Keratinocyte (primary cell): ENCODE measurements at regions not wholly inside any gene's neighbourhood (a gene's known extent, or its start where the extent isn't known, plus 50 kb on each side); places are given as distances from the start of the nearest gene placed in this dataset.

Experiments
- DNase-seq: peaks from one replicate; pipeline ENCODE4 v3.0.0-alpha.2; 2011; ENCODE audit warnings: low read depth, missing footprints, low spot score
- FAIRE-seq: peaks from 2 replicates; lab custom pipeline; 2011; peaks lifted over from hg19 to GRCh38; lab: Jason Lieb, UNC
- H2AFZ ChIP-seq: 2 replicates; pipeline ENCODE4 v1.6.0; 2012; ENCODE audit warnings: low read length, control low read depth, inconsistent platforms; ENCODE audit not compliant: control insufficient read depth
- H3K27ac ChIP-seq: 2 replicates; pipeline ENCODE4 v1.5.1; 2011; ENCODE audit warnings: low read length; ENCODE audit not compliant: control insufficient read depth, insufficient read depth
- H3K27me3 ChIP-seq: 3 replicates; pipeline ENCODE4 v1.6.0; 2011; ENCODE audit warnings: low read length; ENCODE audit not compliant: control insufficient read depth, insufficient read depth; ENCODE audit errors: extremely low read depth
- H3K36me3 ChIP-seq, 2 experiments: 2 replicates in 1 of 2; 3 replicates in 1 of 2; pipeline ENCODE4 v1.5.1; 2011; ENCODE audit warnings: low read length in 2 of 2, mild to moderate bottlenecking in 1 of 2; ENCODE audit not compliant: control insufficient read depth in 2 of 2, insufficient read depth in 2 of 2; ENCODE audit errors: extremely low read depth in 1 of 2
- H3K4me1 ChIP-seq: 3 replicates; pipeline ENCODE4 v1.5.1; 2011; ENCODE audit warnings: low read length; ENCODE audit not compliant: control insufficient read depth, insufficient read depth; ENCODE audit errors: extremely low read depth
- H3K4me2 ChIP-seq: 3 replicates; pipeline ENCODE4 v1.6.0; 2011; ENCODE audit warnings: low read depth, low read length; ENCODE audit not compliant: control insufficient read depth, insufficient read depth; ENCODE audit errors: extremely low read depth
- H3K4me3 ChIP-seq, 3 experiments: fragments of 200-600 bp in 1 of 3; sonication (generic) in 1 of 3; 2 replicates in 2 of 3; 3 replicates in 1 of 3; pipeline ENCODE4 v1.5.1; 2011 to 2016; ENCODE audit warnings: low read length in 3 of 3, mild to moderate bottlenecking in 3 of 3, control low read depth in 2 of 3, inconsistent platforms in 1 of 3, low read depth in 1 of 3, mixed read lengths in 1 of 3, mixed run types in 1 of 3, moderate library complexity in 1 of 3; ENCODE audit not compliant: control insufficient read depth in 2 of 3, insufficient read depth in 2 of 3; ENCODE audit errors: extremely low read depth in 1 of 3
- H3K79me2 ChIP-seq: 2 replicates; pipeline ENCODE4 v1.6.0; 2012; ENCODE audit warnings: low read length; ENCODE audit not compliant: control insufficient read depth, insufficient read depth
- H3K9ac ChIP-seq: 3 replicates; pipeline ENCODE4 v1.6.0; 2011; ENCODE audit warnings: low read length; ENCODE audit not compliant: control insufficient read depth, insufficient read depth; ENCODE audit errors: extremely low read depth
- H3K9me1 ChIP-seq: 3 replicates; pipeline ENCODE4 v1.6.0; 2011; ENCODE audit warnings: low read length; ENCODE audit not compliant: control insufficient read depth, insufficient read depth; ENCODE audit errors: extremely low read depth
- H3K9me3 ChIP-seq: 2 replicates; pipeline ENCODE4 v1.5.1; 2012; ENCODE audit warnings: low read depth, low read length; ENCODE audit not compliant: control insufficient read depth
- H4K20me1 ChIP-seq: 3 replicates; pipeline ENCODE4 v1.6.0; 2011; ENCODE audit warnings: low read length; ENCODE audit not compliant: control insufficient read depth, insufficient read depth; ENCODE audit errors: extremely low read depth
- CTCF ChIP-seq, 3 experiments: IDR thresholded peaks in 1 of 3; conservative IDR thresholded peaks in 1 of 3; optimal IDR thresholded peaks in 1 of 3; 2 replicates in 2 of 3; 3 replicates in 1 of 3; pipeline versions ENCODE3 to v1.5.1; 2011; ENCODE audit warnings: low read length in 3 of 3, mild to moderate bottlenecking in 3 of 3, moderate library complexity in 2 of 3, control low read depth in 1 of 3, inconsistent platforms in 1 of 3; ENCODE audit not compliant: insufficient read depth in 2 of 3; ENCODE audit errors: extremely low read depth in 1 of 3
- EZH2 ChIP-seq: IDR thresholded peaks from one replicate; pipeline ENCODE4 v1.6.1; 2012; ENCODE audit warnings: inconsistent platforms, mild to moderate bottlenecking, low read length, moderate library complexity
- dilution Hi-C: fragments of 300-500 bp; cut with MboI; formaldehyde crosslinking; loops from one replicate; pipeline ENCODE4 v1.7.0; 2020; ENCODE audit warnings: low sequenced_read_pairs; ENCODE audit not compliant: extremely low pct_ligation_motif_present

DNA sequence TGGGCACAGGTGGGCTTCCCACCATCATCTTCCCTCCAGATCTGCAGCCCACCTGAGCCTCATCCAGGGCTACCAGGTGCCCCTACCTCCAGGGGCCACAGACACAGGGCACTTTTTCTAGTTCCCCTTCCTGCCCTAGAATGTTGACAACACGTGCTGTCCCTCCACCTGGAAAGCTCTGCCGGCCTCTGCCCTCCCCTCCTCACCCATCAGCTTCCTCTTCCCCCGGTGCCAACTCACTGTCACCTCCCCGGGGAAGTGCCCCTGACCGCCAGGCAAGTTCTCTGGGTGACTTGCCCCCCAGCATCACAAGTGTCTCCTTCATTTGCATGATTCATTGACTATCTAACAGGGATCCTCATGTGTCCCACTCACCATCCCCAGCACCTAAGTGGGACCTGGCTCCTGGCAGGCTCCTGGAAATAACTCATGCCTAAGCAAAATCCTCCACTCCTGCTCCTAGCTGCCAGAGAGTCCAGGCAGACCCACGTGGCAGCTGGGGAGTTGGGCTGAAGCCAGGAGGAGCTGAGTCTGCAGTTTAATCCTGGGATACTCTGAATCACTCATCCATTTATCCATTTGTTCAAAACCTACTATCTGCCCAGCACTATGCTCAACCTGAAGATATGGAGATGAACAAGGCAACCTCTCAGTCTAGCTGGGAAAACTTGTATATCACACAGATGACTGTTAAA is 304.4 kb downstream of the FOXL1 start:
- no peak for DNase-seq

GRCh38 chr16:86883583-86884389 is 305.4 kb downstream of the FOXL1 start:
- Histone ChIP-seq H3K4me3 (no peak overlapping the region), H3K4me2 (no peak overlapping the region), H3K79me2 (no peaks in the 10 kb centered on the region), H4K20me1 (no peaks in the 10 kb centered on the region), H3K9ac (no peak overlapping the region), H3K9me1 (no peaks in the 10 kb centered on the region), H3K36me3 (no peaks in the 10 kb centered on the region), H3K4me1 (no peaks in the 10 kb centered on the region), H2AFZ (no peak overlapping the region), H3K9me3 (no peaks in the 10 kb centered on the region), H3K27ac (no peak overlapping the region), H3K27me3 (peaks cover 18% of the 10 kb centered on the region)
- dilution Hi-C loops = no loop called here
- TF ChIP-seq CTCF (optimal IDR thresholded peaks at IDR 0.05 in 1 of 3, IDR thresholded peaks at IDR 0.05 in 1 of 3, conservative IDR thresholded peaks at IDR 0.05 in 1 of 3; ENCODE audit: extremely low read depth in 1 of 3, insufficient read depth in 2 of 3, low read length in 3 of 3) (no peak), EZH2 (no peak)
- no peak for FAIRE-seq
- DNase-seq = no peak

More for the DNA sequence above, 304.4 kb downstream of the FOXL1 start:
- H3K9me1 ChIP-seq = no peaks in the 10 kb centered on the region
- no peaks in the 10 kb centered on the region for H4K20me1 ChIP-seq
- FAIRE-seq = no peak
- dilution Hi-C loops = no loop called here
- H2AFZ ChIP-seq = no peak overlapping the region
- no peaks in the 10 kb centered on the region for H3K36me3 ChIP-seq
- no peak overlapping the region for H3K27ac ChIP-seq
- no peak for TF ChIP-seq CTCF (optimal IDR thresholded peaks at IDR 0.05 in 1 of 3, IDR thresholded peaks at IDR 0.05 in 1 of 3, conservative IDR thresholded peaks at IDR 0.05 in 1 of 3; ENCODE audit: extremely low read depth in 1 of 3, insufficient read depth in 2 of 3, low read length in 3 of 3)
- TF ChIP-seq EZH2 = no peak
- no peak overlapping the region for H3K9ac ChIP-seq
- no peaks in the 10 kb centered on the region for H3K79me2 ChIP-seq
- H3K4me3 ChIP-seq = no peak overlapping the region
- H3K4me1 ChIP-seq = no peaks in the 10 kb centered on the region
- H3K27me3 ChIP-seq = peaks cover 18% of the 10 kb centered on the region
- no peak overlapping the region for H3K4me2 ChIP-seq
- H3K9me3 ChIP-seq = no peaks in the 10 kb centered on the region
